Prostate gland (tissue), 2 donors: ENCODE measurements at regions not wholly inside any gene's neighbourhood (a gene's known extent, or its start where the extent isn't known, plus 50 kb on each side); places are given as distances from the start of the nearest gene placed in this dataset.

Experiments used
- POLR2A ChIP-seq: fragments of 450-650 bp; IDR thresholded peaks from one replicate; pipeline ENCODE4 v1.6.1; 2016; ENCODE audit warnings: antibody characterized with exemption, mild to moderate bottlenecking
- POLR2AphosphoS5 ChIP-seq: sonication (generic); formaldehyde crosslinking; IDR thresholded peaks from one replicate; pipeline ENCODE4 v1.6.1; 2017; ENCODE audit warnings: antibody characterized with exemption
- TF ChIP-seq, protein P1 (sequence below), 4 experiments: fragments of 200-600 bp in 2 of 4; fragments of 450-650 bp in 2 of 4; sonication (generic) in 2 of 4; IDR thresholded peaks; 1 replicate in 3 of 4; 2 replicates in 1 of 4; pipeline ENCODE4 v1.5.1; 2016 to 2019; ENCODE audit warnings: antibody characterized with exemption in 4 of 4, mild to moderate bottlenecking in 2 of 4, moderate library complexity in 2 of 4

DNA sequence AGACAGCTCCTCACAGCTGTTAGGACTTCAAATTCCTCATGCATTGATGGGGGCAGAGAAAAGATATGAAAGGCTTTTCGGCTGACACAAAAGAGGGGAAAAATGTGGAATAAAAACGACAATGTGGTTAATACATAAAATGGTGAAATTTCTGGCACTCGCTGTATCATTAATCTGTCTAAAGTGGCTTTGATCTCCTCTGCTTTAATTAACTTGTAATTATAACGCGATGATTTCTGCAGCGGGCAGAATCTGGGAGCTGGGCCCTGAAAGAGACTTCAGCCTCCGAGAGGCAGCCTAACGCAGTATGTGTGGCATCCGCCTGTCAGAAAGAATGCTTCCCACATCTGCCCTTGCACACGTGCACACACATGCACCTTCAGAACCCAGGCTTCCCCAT lies 144.1 kb upstream of the IGSF21 start:
- TF ChIP-seq POLR2A (no peak), POLR2AphosphoS5 (no peak)
- TF ChIP-seq, protein P1, sequence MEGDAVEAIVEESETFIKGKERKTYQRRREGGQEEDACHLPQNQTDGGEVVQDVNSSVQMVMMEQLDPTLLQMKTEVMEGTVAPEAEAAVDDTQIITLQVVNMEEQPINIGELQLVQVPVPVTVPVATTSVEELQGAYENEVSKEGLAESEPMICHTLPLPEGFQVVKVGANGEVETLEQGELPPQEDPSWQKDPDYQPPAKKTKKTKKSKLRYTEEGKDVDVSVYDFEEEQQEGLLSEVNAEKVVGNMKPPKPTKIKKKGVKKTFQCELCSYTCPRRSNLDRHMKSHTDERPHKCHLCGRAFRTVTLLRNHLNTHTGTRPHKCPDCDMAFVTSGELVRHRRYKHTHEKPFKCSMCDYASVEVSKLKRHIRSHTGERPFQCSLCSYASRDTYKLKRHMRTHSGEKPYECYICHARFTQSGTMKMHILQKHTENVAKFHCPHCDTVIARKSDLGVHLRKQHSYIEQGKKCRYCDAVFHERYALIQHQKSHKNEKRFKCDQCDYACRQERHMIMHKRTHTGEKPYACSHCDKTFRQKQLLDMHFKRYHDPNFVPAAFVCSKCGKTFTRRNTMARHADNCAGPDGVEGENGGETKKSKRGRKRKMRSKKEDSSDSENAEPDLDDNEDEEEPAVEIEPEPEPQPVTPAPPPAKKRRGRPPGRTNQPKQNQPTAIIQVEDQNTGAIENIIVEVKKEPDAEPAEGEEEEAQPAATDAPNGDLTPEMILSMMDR (IDR thresholded peaks at IDR 0.05): no peak
